ENCODE measurements at regions not wholly inside any gene's neighbourhood (a gene's known extent, or its start where the extent isn't known, plus 50 kb on each side); places are given as distances from the start of the nearest gene placed in this dataset.

- Histone ChIP-seq H3K14ac (ENCODE audit: low read length in 2 of 2) (no peak overlapping the region), H2AFZ (ENCODE audit: low read depth, low read length) (no peak overlapping the region), H3K36me3 (ENCODE audit: control insufficient read depth in 1 of 2, insufficient read depth in 2 of 2, low read depth in 1 of 2, low read length in 2 of 2) (no peaks in the 10 kb centered on the region), H2BK5ac (ENCODE audit: low read depth, low read length, poor library complexity, severe bottlenecking) (no peak overlapping the region), H3K9me3 (ENCODE audit: control insufficient read depth, low read length) (no peaks in the 10 kb centered on the region), H3K79me1 (replicated peaks; ENCODE audit: low read length, poor library complexity, severe bottlenecking) (no peaks in the 10 kb centered on the region), H3K18ac (ENCODE audit: low read depth in 1 of 2, low read length in 2 of 2) (no peak overlapping the region), H4K91ac (ENCODE audit: low read length) (no peak overlapping the region), H3K23ac (ENCODE audit: low read length in 2 of 2) (no peak overlapping the region), H3K4me1 (ENCODE audit: control insufficient read depth, insufficient read depth, low read depth, low read length) (no peaks in the 10 kb centered on the region), H3K27me3 (ENCODE audit: control insufficient read depth in 1 of 2, insufficient read depth in 1 of 2, low read length in 2 of 2) (no peaks in the 10 kb centered on the region), H3K4ac (ENCODE audit: low read depth in 1 of 2, low read length in 2 of 2) (no peak overlapping the region), H3K9ac (ENCODE audit: low read length) (no peak overlapping the region), H2BK15ac (ENCODE audit: low read depth, poor library complexity, severe bottlenecking) (no peak overlapping the region), H3K4me2 (ENCODE audit: low read length, poor library complexity, severe bottlenecking) (no peak overlapping the region), H2BK12ac (ENCODE audit: low read length in 2 of 2) (no peak overlapping the region), H2AK5ac (ENCODE audit: low read length, severe bottlenecking) (no peak overlapping the region), H3K4me3 (ENCODE audit: insufficient read depth in 1 of 2, low read depth in 1 of 2, low read length in 2 of 2) (no peak overlapping the region), H4K8ac (ENCODE audit: low read length) (no peak overlapping the region), H2BK120ac (ENCODE audit: low read depth, low read length) (no peak overlapping the region), H3K27ac (ENCODE audit: low read length, poor library complexity, severe bottlenecking) (no peak overlapping the region)
- 94% methylated on average over 3 of the region's 4 CpGs for WGBS
- no peak for DNase-seq
These were observed 733.9 kb upstream of the ACVR2A start for GRCh38 chr2:147110962-147111361.

DNA sequence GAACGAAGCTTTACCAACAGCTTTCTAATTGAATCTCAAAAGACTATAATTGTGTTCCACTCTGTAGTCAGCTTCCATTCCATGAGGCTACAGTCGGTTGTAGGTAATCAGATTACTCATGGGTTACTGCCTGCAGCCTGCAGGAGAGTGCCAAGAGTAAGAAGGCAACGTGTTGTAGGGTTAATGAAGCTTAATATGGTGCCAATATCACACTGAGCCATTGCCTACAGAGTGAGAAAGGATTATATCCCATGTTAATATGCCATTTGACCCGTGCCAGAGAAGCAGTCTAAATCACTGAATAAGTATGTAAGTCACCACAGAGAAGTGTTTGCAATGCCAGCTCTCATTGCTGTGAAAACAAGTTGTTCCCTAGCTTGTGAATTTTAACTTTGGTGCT is 734.5 kb upstream of the ACVR2A start:
- no peak overlapping the region for H3K4ac ChIP-seq (ENCODE audit: low read depth in 1 of 2, low read length in 2 of 2)

DNA sequence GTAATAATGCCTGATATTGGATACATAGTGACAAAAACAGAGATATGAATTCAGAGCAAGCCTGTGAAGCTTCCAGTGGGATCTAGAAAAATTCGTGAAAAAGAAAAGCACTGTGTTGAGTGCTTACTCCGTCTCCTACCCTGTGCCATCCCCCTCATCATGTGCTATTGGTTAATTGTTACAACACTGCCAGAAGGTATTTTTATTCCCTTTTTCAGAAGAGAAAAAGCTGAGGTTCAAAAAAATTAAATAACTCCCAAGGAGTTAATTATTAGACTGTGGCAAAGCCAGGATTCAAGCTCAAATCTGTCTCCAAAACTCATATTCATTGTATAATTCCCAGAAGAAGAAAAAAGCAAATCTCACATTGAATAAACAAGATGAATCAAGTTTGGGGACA is 735.5 kb upstream of the ACVR2A start:
- Histone ChIP-seq H2BK120ac (ENCODE audit: low read depth, low read length) (no peak overlapping the region), H3K18ac (ENCODE audit: low read depth in 1 of 2, low read length in 2 of 2) (no peak overlapping the region)
- 84% methylated on average over 2 of the region's 2 CpGs for WGBS

More for the DNA sequence above, 734.5 kb upstream of the ACVR2A start:
- DNase-seq, result no peak
- Histone ChIP-seq H3K4me3 (ENCODE audit: insufficient read depth in 1 of 2, low read depth in 1 of 2, low read length in 2 of 2) (no peak overlapping the region), H2BK120ac (ENCODE audit: low read depth, low read length) (no peak overlapping the region), H4K8ac (ENCODE audit: low read length) (no peak overlapping the region), H3K9me3 (ENCODE audit: control insufficient read depth, low read length) (no peaks in the 10 kb centered on the region), H3K18ac (ENCODE audit: low read depth in 1 of 2, low read length in 2 of 2) (no peak overlapping the region), H3K79me1 (replicated peaks; ENCODE audit: low read length, poor library complexity, severe bottlenecking) (no peaks in the 10 kb centered on the region), H2BK12ac (ENCODE audit: low read length in 2 of 2) (no peak overlapping the region), H3K27me3 (ENCODE audit: control insufficient read depth in 1 of 2, insufficient read depth in 1 of 2, low read length in 2 of 2) (no peaks in the 10 kb centered on the region), H4K91ac (ENCODE audit: low read length) (no peak overlapping the region), H3K23ac (ENCODE audit: low read length in 2 of 2) (no peak overlapping the region), H3K4me2 (ENCODE audit: low read length, poor library complexity, severe bottlenecking) (no peak overlapping the region), H2AFZ (ENCODE audit: low read depth, low read length) (no peak overlapping the region), H3K4me1 (ENCODE audit: control insufficient read depth, insufficient read depth, low read depth, low read length) (no peaks in the 10 kb centered on the region), H3K27ac (ENCODE audit: low read length, poor library complexity, severe bottlenecking) (no peak overlapping the region), H3K36me3 (ENCODE audit: control insufficient read depth in 1 of 2, insufficient read depth in 2 of 2, low read depth in 1 of 2, low read length in 2 of 2) (no peaks in the 10 kb centered on the region), H2BK15ac (ENCODE audit: low read depth, poor library complexity, severe bottlenecking) (no peak overlapping the region), H2BK5ac (ENCODE audit: low read depth, low read length, poor library complexity, severe bottlenecking) (no peak overlapping the region), H3K9ac (ENCODE audit: low read length) (no peak overlapping the region), H3K14ac (ENCODE audit: low read length in 2 of 2) (no peak overlapping the region), H2AK5ac (ENCODE audit: low read length, severe bottlenecking) (no peak overlapping the region)
- WGBS, result 39% methylated on average over 4 of the region's 4 CpGs

GRCh38 chr2:147108548-147108947 is 736.3 kb upstream of the ACVR2A start:
- Histone ChIP-seq H2AK5ac (ENCODE audit: low read length, severe bottlenecking) (no peak overlapping the region), H2BK120ac (ENCODE audit: low read depth, low read length) (no peak overlapping the region), H3K27ac (ENCODE audit: low read length, poor library complexity, severe bottlenecking) (no peak overlapping the region), H3K4ac (ENCODE audit: low read depth in 1 of 2, low read length in 2 of 2) (no peak overlapping the region), H3K27me3 (ENCODE audit: control insufficient read depth in 1 of 2, insufficient read depth in 1 of 2, low read length in 2 of 2) (peaks cover 0 to 4% of the 10 kb centered on the region in 2 experiments), H3K79me1 (replicated peaks; ENCODE audit: low read length, poor library complexity, severe bottlenecking) (no peaks in the 10 kb centered on the region), H3K4me3 (ENCODE audit: insufficient read depth in 1 of 2, low read depth in 1 of 2, low read length in 2 of 2) (no peak overlapping the region), H2BK12ac (ENCODE audit: low read length in 2 of 2) (no peak overlapping the region), H3K36me3 (ENCODE audit: control insufficient read depth in 1 of 2, insufficient read depth in 2 of 2, low read depth in 1 of 2, low read length in 2 of 2) (no peaks in the 10 kb centered on the region), H2BK5ac (ENCODE audit: low read depth, low read length, poor library complexity, severe bottlenecking) (no peak overlapping the region), H4K91ac (ENCODE audit: low read length) (no peak overlapping the region), H2BK15ac (ENCODE audit: low read depth, poor library complexity, severe bottlenecking) (no peak overlapping the region), H3K14ac (ENCODE audit: low read length in 2 of 2) (no peak overlapping the region), H3K18ac (ENCODE audit: low read depth in 1 of 2, low read length in 2 of 2) (no peak overlapping the region), H2AFZ (ENCODE audit: low read depth, low read length) (no peak overlapping the region), H3K9me3 (ENCODE audit: control insufficient read depth, low read length) (no peaks in the 10 kb centered on the region), H3K23ac (ENCODE audit: low read length in 2 of 2) (no peak overlapping the region), H3K4me2 (ENCODE audit: low read length, poor library complexity, severe bottlenecking) (no peak overlapping the region), H3K9ac (ENCODE audit: low read length) (no peak overlapping the region), H3K4me1 (ENCODE audit: control insufficient read depth, insufficient read depth, low read depth, low read length) (no peaks in the 10 kb centered on the region), H4K8ac (ENCODE audit: low read length) (no peak overlapping the region)
- 100% methylated on average over 2 of the region's 2 CpGs for WGBS
- DNase-seq, result no peak

More for the DNA sequence above, 735.5 kb upstream of the ACVR2A start:
- no peak for DNase-seq
- peak overlapping the region in 1 of 2 experiments; percentile 38 for H3K4me3 ChIP-seq (ENCODE audit: insufficient read depth in 1 of 2, low read depth in 1 of 2, low read length in 2 of 2)
- no peak overlapping the region for H3K4me2 ChIP-seq (ENCODE audit: low read length, poor library complexity, severe bottlenecking)
- H3K27ac ChIP-seq (ENCODE audit: low read length, poor library complexity, severe bottlenecking), result no peak overlapping the region
- no peak overlapping the region for H4K91ac ChIP-seq (ENCODE audit: low read length)
- no peak overlapping the region for H2BK5ac ChIP-seq (ENCODE audit: low read depth, low read length, poor library complexity, severe bottlenecking)
- H3K36me3 ChIP-seq (ENCODE audit: control insufficient read depth in 1 of 2, insufficient read depth in 2 of 2, low read depth in 1 of 2, low read length in 2 of 2), result no peaks in the 10 kb centered on the region
- no peak overlapping the region for H2AK5ac ChIP-seq (ENCODE audit: low read length, severe bottlenecking)
- H3K4me1 ChIP-seq (ENCODE audit: control insufficient read depth, insufficient read depth, low read depth, low read length), result no peaks in the 10 kb centered on the region
- H3K79me1 ChIP-seq (replicated peaks; ENCODE audit: low read length, poor library complexity, severe bottlenecking), result no peaks in the 10 kb centered on the region
- H3K27me3 ChIP-seq (ENCODE audit: control insufficient read depth in 1 of 2, insufficient read depth in 1 of 2, low read length in 2 of 2), result peaks cover 0 to 4% of the 10 kb centered on the region in 2 experiments
- H3K23ac ChIP-seq (ENCODE audit: low read length in 2 of 2), result no peak overlapping the region
- no peak overlapping the region for H3K14ac ChIP-seq (ENCODE audit: low read length in 2 of 2)
- no peak overlapping the region for H2BK12ac ChIP-seq (ENCODE audit: low read length in 2 of 2)
- H2AFZ ChIP-seq (ENCODE audit: low read depth, low read length), result no peak overlapping the region
- H3K9ac ChIP-seq (ENCODE audit: low read length), result peak overlapping the region; percentile 19
- no peaks in the 10 kb centered on the region for H3K9me3 ChIP-seq (ENCODE audit: control insufficient read depth, low read length)
- H3K4ac ChIP-seq (ENCODE audit: low read depth in 1 of 2, low read length in 2 of 2), result no peak overlapping the region
- H2BK15ac ChIP-seq (ENCODE audit: low read depth, poor library complexity, severe bottlenecking), result no peak overlapping the region
- H4K8ac ChIP-seq (ENCODE audit: low read length), result no peak overlapping the region
